Endodermal cell (in vitro differentiated cells): ENCODE measurements at regions not wholly inside any gene's neighbourhood (a gene's known extent, or its start where the extent isn't known, plus 50 kb on each side); places are given as distances from the start of the nearest gene placed in this dataset.

Experiments
- DNase-seq: peaks from one replicate; pipeline ENCODE4 v3.0.0-alpha.2; 2017
- H3K27ac ChIP-seq: 2 replicates; pipeline ENCODE4 v1.5.1; 2013; ENCODE audit warnings: mild to moderate bottlenecking, low read depth, low read length, moderate library complexity
- H3K27me3 ChIP-seq: 2 replicates; pipeline ENCODE4 v1.6.1; 2013; ENCODE audit warnings: mild to moderate bottlenecking, low read length, moderate library complexity; ENCODE audit not compliant: insufficient read depth, control insufficient read depth, poor library complexity, severe bottlenecking
- H3K36me3 ChIP-seq: 2 replicates; pipeline ENCODE4 v1.7.0; 2013; ENCODE audit warnings: mild to moderate bottlenecking, low read length, moderate library complexity; ENCODE audit not compliant: control insufficient read depth, insufficient read depth
- H3K4me1 ChIP-seq: one replicate; pipeline ENCODE4 v1.7.0; 2013; ENCODE audit warnings: low read length; ENCODE audit not compliant: control insufficient read depth, insufficient read depth
- H3K4me3 ChIP-seq: 2 replicates; pipeline ENCODE4 v1.5.1; 2013; ENCODE audit warnings: mild to moderate bottlenecking, low read length, moderate library complexity
- H3K9ac ChIP-seq: 2 replicates; pipeline ENCODE4 v1.6.1; 2013; ENCODE audit warnings: mild to moderate bottlenecking, low read length, moderate library complexity; ENCODE audit not compliant: poor library complexity, severe bottlenecking; ENCODE audit errors: extremely low read depth
- H3K9me3 ChIP-seq: 2 replicates; pipeline ENCODE4 v1.6.1; 2013; ENCODE audit warnings: mild to moderate bottlenecking, low read length, moderate library complexity; ENCODE audit not compliant: control insufficient read depth
- H3K27ac Mint-ChIP-seq: 2 replicates; pipeline ENCODE4 v1.8.0; 2020; ENCODE audit warnings: mixed read lengths
- H3K27me3 Mint-ChIP-seq: 2 replicates; pipeline ENCODE4 v1.8.0; 2021; ENCODE audit warnings: mild to moderate bottlenecking, mixed read lengths; ENCODE audit not compliant: insufficient read depth
- H3K36me3 Mint-ChIP-seq: 2 replicates; pipeline ENCODE4 v1.8.0; 2020; ENCODE audit warnings: low read depth, mixed read lengths
- H3K4me1 Mint-ChIP-seq: 2 replicates; pipeline ENCODE4 v1.8.0; 2020; ENCODE audit warnings: mixed read lengths
- H3K4me3 Mint-ChIP-seq: 2 replicates; pipeline ENCODE4 v1.8.0; 2020; ENCODE audit warnings: mild to moderate bottlenecking, moderate library complexity, mixed read lengths
- H3K9me3 Mint-ChIP-seq: 2 replicates; pipeline ENCODE4 v1.8.0; 2020; ENCODE audit warnings: mild to moderate bottlenecking, mixed read lengths
- CTCF ChIP-seq: fragments of 200-600 bp; sonication (generic); conservative IDR thresholded peaks from 2 replicates; pipeline ENCODE4 v1.5.0; 2021; ENCODE audit warnings: antibody characterized with exemption, mild to moderate bottlenecking
- WGBS, 2 experiments: methylation state at CpG; one replicate each; pipeline versions ENCODE4 v1.1.5 to v1.1.7; 2013; ENCODE audit warnings: missing lambda C conversion rate in 2 of 2, mixed read lengths in 1 of 2; ENCODE audit not compliant: insufficient coverage in 1 of 2, insufficient read length in 1 of 2; 5-methylcytosine and 5-hydroxymethylcytosine counted together

GRCh38 chr4:19063662-19064061 is 1042.1 kb upstream of the LCORL start:
- no peak overlapping the region for H3K27ac ChIP-seq
- H3K4me3 Mint-ChIP-seq: no peak overlapping the region
- no peaks in the 10 kb centered on the region for H3K36me3 ChIP-seq
- peak; percentile 65 for DNase-seq
- no peaks in the 10 kb centered on the region for H3K4me1 Mint-ChIP-seq
- H3K9me3 ChIP-seq: peaks cover 33% of the 10 kb centered on the region
- H3K27me3 Mint-ChIP-seq: peaks cover 4% of the 10 kb centered on the region
- H3K9me3 Mint-ChIP-seq: peaks cover 66% of the 10 kb centered on the region
- 89 to 91% methylated on average over 5 of the region's 5 CpGs for WGBS, 2 experiments
- no peak for TF ChIP-seq CTCF
- no peaks in the 10 kb centered on the region for H3K27me3 ChIP-seq
- no peak overlapping the region for H3K9ac ChIP-seq
- H3K4me3 ChIP-seq: no peak overlapping the region
- H3K4me1 ChIP-seq: no peaks in the 10 kb centered on the region
- H3K27ac Mint-ChIP-seq: no peak overlapping the region
- peaks cover 19% of the 10 kb centered on the region for H3K36me3 Mint-ChIP-seq

DNA sequence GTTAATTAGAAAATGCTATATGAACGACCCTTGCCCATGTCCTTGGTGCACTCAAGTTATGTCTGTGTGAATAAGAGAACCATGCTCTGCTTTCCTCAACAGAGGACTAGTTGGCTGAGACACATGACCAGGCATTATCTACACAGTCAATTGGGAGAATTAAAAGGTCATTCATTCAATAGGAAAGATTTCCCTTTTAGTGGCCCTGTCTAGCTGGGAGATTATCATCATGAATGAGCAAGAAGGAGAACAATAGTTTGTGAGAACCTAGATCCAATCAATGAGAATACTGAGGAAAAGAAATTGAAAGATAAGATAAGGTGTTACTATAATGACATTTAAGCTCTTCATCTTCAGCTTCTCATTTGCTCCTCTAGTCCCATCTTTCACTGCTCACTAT is 1033.4 kb upstream of the LCORL start:
- no peak overlapping the region for H3K9ac ChIP-seq
- H3K4me3 Mint-ChIP-seq: no peak overlapping the region
- H3K36me3 ChIP-seq: no peaks in the 10 kb centered on the region
- H3K4me1 ChIP-seq: peaks cover 14% of the 10 kb centered on the region
- no peak overlapping the region for H3K27ac Mint-ChIP-seq
- TF ChIP-seq CTCF: no peak
- peaks cover 15% of the 10 kb centered on the region for H3K9me3 ChIP-seq
- peaks cover 7% of the 10 kb centered on the region for H3K9me3 Mint-ChIP-seq
- H3K36me3 Mint-ChIP-seq: no peaks in the 10 kb centered on the region
- DNase-seq: no peak
- H3K27me3 ChIP-seq: no peaks in the 10 kb centered on the region
- H3K4me1 Mint-ChIP-seq: peaks cover 20% of the 10 kb centered on the region
- 70 to 86% methylated on average over 1 of the region's 1 CpG for WGBS, 2 experiments
- H3K27me3 Mint-ChIP-seq: no peaks in the 10 kb centered on the region
- H3K27ac ChIP-seq: no peak overlapping the region
- peak overlapping the region; percentile 60 for H3K4me3 ChIP-seq

DNA sequence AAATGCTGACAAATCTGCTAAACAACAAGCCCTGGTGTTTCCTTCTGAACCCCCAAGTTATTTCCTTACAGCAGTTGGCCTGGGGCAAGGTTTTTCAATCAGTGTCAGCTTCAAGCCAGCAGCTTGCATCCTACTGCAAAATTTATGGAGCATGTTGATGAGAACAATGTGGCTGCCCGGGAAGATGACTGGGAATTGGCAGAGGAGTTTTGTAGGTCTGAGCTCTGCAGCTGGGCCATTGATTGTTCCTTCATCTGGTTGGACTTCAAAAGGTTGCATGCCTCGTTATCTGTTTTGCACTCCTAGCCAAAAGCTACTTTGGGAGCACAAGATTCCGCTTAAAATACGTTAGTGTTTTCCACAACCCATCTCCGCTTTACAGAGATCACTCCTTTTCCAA is 1030.3 kb upstream of the LCORL start:
- H3K27ac Mint-ChIP-seq: no peak overlapping the region
- peaks cover 20% of the 10 kb centered on the region for H3K4me1 Mint-ChIP-seq
- DNase-seq: no peak

More for the DNA sequence above, 1030.3 kb upstream of the LCORL start:
- Histone ChIP-seq H3K27ac (peak overlapping the region; percentile 13), H3K4me1 (peaks cover 12% of the 10 kb centered on the region), H3K27me3 (no peaks in the 10 kb centered on the region), H3K9ac (no peak overlapping the region), H3K9me3 (peaks cover 12% of the 10 kb centered on the region), H3K36me3 (no peaks in the 10 kb centered on the region), H3K4me3 (no peak overlapping the region)
- 85 to 87% methylated on average over 2 to 5 of the region's 5 CpGs for WGBS, 2 experiments
- H3K4me3 Mint-ChIP-seq: no peak overlapping the region
- no peaks in the 10 kb centered on the region for H3K36me3 Mint-ChIP-seq
- H3K9me3 Mint-ChIP-seq: no peaks in the 10 kb centered on the region
- no peaks in the 10 kb centered on the region for H3K27me3 Mint-ChIP-seq
- TF ChIP-seq CTCF: no peak
